Limb (tissue), 2 donors: ENCODE measurements at regions not wholly inside any gene's neighbourhood (a gene's known extent, or its start where the extent isn't known, plus 50 kb on each side); places are given as distances from the start of the nearest gene placed in this dataset.

Source experiments
- DNase-seq, 2 donors: peaks; one replicate each; pipeline ENCODE4 v3.0.0-alpha.2; 2016; ENCODE audit errors: extremely low spot score in 2 of 2

- no peak for DNase-seq
These were observed 500.6 kb downstream of the SI start for GRCh38 chr3:164577667-164578210.

GRCh38 chr3:164572436-164572835 lies 505.9 kb downstream of the SI start:
- no peak for DNase-seq

- DNase-seq = no peak
These were observed 527.4 kb downstream of the SI start for GRCh38 chr3:164550857-164551256.

GRCh38 chr3:164539215-164539614 lies 539.1 kb downstream of the SI start:
- no peak for DNase-seq

- DNase-seq = no peak
These were observed 540.8 kb downstream of the SI start for GRCh38 chr3:164537485-164537884.

GRCh38 chr3:164533275-164533674 lies 545.0 kb downstream of the SI start:
- DNase-seq = no peak

- no peak for DNase-seq
These were observed 552.0 kb downstream of the SI start for GRCh38 chr3:164526250-164526649.

- DNase-seq = no peak
These were observed 554.1 kb downstream of the SI start for GRCh38 chr3:164524201-164524600.

- DNase-seq = no peak
These were observed 556.1 kb downstream of the SI start for GRCh38 chr3:164522073-164522763.

GRCh38 chr3:164521644-164522043 lies 556.7 kb downstream of the SI start:
- DNase-seq = no peak

GRCh38 chr3:164521139-164521538 lies 557.2 kb downstream of the SI start:
- no peak for DNase-seq

- no peak for DNase-seq
These were observed 563.0 kb downstream of the SI start for GRCh38 chr3:164515256-164515655.

- no peak for DNase-seq
These were observed 563.7 kb downstream of the SI start for GRCh38 chr3:164514576-164514975.

- DNase-seq = no peak
These were observed 570.4 kb downstream of the SI start for GRCh38 chr3:164507886-164508285.

- DNase-seq = no peak
These were observed 579.4 kb downstream of the SI start for GRCh38 chr3:164498917-164499316.

GRCh38 chr3:164488893-164489292 lies 589.4 kb downstream of the SI start:
- DNase-seq = no peak

- no peak for DNase-seq
These were observed 592.1 kb downstream of the SI start for GRCh38 chr3:164486150-164486549.

GRCh38 chr3:164479978-164480377 lies 598.3 kb downstream of the SI start:
- DNase-seq = no peak

- no peak for DNase-seq
These were observed 598.9 kb downstream of the SI start for GRCh38 chr3:164479406-164479805.

GRCh38 chr3:164478323-164478722 lies 600.0 kb downstream of the SI start:
- DNase-seq = no peak

- no peak for DNase-seq
These were observed 600.9 kb downstream of the SI start for GRCh38 chr3:164477403-164477802.

GRCh38 chr3:164476631-164477030 lies 601.7 kb downstream of the SI start:
- DNase-seq = no peak

- DNase-seq = no peak
These were observed 607.8 kb downstream of the SI start for GRCh38 chr3:164470471-164470870.

GRCh38 chr3:164468055-164468454 lies 610.2 kb downstream of the SI start:
- no peak for DNase-seq
